RPMI7951 (cell line): ENCODE measurements at regions not wholly inside any gene's neighbourhood (a gene's known extent, or its start where the extent isn't known, plus 50 kb on each side); places are given as distances from the start of the nearest gene placed in this dataset.
"Not testable (repeated sequence)": the region's sequence is repeated elsewhere in the genome, so short reads cannot be mapped to it uniquely, and the experiment has no call there.

Experiments
- DNase-seq: peaks from one replicate; pipeline ENCODE4 v3.0.0-alpha.2; 2012; ENCODE audit warnings: low read depth

GRCh38 chr1:234799021-234799689 is 189.2 kb upstream of the IRF2BP2 start:
- DNase-seq: peak; percentile 10

GRCh38 chr1:234797216-234797615 is 187.2 kb upstream of the IRF2BP2 start:
- not testable (repeated sequence) for DNase-seq

DNA sequence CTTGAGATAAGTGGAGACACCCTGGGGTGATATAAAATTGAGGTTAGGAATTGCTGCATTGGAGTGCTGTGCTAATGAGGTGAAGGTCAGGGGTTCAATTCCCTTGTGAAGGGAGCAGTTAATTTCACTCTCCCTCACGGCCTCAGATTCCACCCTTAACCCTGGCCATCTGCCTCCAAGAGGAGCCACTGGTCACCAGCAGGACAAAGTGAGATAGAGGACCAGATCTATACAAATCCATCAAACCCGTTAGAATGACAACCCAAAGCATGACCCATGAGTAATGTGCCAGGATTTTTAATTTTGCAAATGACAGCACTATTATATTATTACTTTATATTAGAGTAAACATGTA is 186.4 kb upstream of the IRF2BP2 start:
- peak; percentile 44 for DNase-seq

- DNase-seq: peak; percentile 94
These were observed 185.9 kb upstream of the IRF2BP2 start for GRCh38 chr1:234795711-234796437.

GRCh38 chr1:234795007-234795406 is 185.0 kb upstream of the IRF2BP2 start:
- DNase-seq: not testable (repeated sequence)

DNA sequence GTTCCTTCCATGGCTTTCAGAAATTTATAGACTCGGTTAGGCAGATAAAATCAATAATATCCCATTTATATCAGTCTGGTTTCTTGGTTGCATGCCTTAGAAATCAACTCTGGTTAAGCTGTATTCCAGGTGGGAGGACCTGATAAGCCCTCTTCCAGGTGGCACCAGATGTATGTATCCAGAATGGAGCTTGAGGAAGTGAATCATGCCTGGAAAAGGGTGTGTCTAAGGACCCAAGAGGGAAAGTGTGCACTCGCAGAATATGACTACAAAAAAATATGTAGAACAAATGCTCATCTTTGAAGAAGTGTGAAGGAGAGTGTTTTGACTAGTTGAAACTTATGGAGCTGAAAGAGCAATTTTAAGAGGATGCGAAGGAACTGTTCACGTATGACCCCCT is 184.5 kb upstream of the IRF2BP2 start:
- not testable (repeated sequence) for DNase-seq

- not testable (repeated sequence) for DNase-seq
These were observed 183.9 kb upstream of the IRF2BP2 start for GRCh38 chr1:234793924-234794323.

- DNase-seq: not testable (repeated sequence)
These were observed 182.4 kb upstream of the IRF2BP2 start for GRCh38 chr1:234792221-234792864.

DNA sequence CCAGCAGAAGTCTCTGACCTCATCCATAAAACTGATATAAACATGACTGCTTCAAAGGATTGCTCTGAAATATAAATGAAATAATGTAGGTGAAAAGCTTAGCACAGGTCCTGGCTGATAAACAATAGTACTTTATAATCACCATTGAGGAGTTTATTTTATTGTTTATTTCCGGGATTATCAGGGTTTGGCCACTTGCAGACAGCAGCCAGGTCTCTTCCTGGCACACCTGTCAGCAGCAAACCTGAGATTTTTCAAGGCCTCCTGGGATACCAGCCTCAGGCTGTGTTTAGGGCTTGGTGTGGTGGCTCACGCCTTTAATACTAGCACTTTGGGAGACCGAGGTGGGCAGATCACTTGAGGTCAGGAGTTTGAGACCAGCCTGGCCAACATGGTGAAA is 181.6 kb upstream of the IRF2BP2 start:
- DNase-seq: not testable (repeated sequence)

GRCh38 chr1:234790333-234790732 is 180.4 kb upstream of the IRF2BP2 start:
- DNase-seq: not testable (repeated sequence)

DNA sequence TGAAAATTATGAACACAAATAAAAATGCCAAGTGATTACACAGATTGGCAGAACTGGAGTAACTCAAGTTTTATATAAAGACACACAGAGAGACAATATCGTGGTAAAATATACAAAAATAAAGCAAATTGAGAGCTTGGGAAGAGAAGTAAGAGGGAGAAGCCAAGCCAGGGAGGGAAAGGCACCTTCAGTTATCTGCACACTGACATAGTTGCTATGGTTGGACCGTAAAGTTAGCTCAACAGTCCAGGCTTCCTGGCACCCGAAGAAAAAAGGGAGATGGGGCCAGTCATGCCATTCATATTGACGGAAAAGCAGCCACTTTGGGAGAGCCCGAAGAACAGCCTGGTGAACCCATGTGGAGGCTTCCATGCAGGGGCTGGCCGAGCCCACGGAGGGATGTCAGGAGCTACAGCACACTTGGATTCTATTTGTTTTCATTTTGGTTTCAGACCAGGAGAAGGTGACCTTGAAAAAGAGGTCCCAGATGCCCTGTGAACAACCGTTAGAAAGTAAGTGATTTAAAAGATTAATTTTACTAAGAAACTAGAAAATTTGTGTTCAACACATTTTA is 177.1 kb upstream of the IRF2BP2 start:
- DNase-seq: not testable (repeated sequence)

GRCh38 chr1:234785922-234786321 is 175.9 kb upstream of the IRF2BP2 start:
- not testable (repeated sequence) for DNase-seq

GRCh38 chr1:234785471-234785919 is 175.5 kb upstream of the IRF2BP2 start:
- peak; percentile 72 for DNase-seq

GRCh38 chr1:234784108-234784507 is 174.1 kb upstream of the IRF2BP2 start:
- not testable (repeated sequence) for DNase-seq

- peak; percentile 28 for DNase-seq
These were observed 172.8 kb upstream of the IRF2BP2 start for GRCh38 chr1:234782791-234783190.

GRCh38 chr1:234782105-234782751 is 172.2 kb upstream of the IRF2BP2 start:
- DNase-seq: peak; percentile 34

DNA sequence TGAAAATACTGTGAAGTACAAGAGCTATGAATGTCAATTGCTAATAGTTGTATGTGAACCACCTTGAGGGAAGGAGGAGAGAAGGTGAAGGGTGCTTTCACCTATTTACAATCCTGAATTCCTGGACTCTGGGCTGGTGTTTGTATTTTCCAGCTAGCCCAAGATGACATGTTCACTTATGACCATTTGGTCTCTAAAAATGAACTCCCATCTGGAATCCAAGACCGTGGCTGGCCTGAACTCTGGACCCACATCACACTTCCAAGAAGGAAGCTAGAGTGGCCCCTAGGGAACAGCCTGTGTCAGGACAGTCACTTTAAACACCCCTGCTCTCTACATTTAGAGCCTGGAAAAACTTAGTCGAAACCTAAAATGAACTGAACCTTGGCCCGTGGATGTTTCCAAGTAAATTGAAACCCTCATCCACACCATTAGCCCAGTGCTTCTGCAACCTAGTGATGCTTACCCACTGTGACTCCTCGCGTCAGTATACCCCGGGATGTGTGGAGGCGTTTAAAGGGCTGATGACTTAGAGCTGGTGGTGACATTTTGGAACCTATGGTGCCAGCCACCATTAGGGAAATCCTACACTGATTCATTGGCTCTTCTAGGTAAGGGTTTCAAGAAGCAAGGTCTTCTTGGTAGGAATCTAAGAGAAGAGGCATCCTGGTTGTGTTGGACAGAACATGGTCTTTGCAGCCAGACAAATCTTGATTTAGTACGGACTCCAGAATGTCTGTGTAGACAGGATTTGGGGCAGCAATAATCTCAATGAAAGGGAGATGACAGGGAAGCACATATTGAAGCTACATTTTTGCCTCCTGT is 171.5 kb upstream of the IRF2BP2 start:
- no peak for DNase-seq

DNA sequence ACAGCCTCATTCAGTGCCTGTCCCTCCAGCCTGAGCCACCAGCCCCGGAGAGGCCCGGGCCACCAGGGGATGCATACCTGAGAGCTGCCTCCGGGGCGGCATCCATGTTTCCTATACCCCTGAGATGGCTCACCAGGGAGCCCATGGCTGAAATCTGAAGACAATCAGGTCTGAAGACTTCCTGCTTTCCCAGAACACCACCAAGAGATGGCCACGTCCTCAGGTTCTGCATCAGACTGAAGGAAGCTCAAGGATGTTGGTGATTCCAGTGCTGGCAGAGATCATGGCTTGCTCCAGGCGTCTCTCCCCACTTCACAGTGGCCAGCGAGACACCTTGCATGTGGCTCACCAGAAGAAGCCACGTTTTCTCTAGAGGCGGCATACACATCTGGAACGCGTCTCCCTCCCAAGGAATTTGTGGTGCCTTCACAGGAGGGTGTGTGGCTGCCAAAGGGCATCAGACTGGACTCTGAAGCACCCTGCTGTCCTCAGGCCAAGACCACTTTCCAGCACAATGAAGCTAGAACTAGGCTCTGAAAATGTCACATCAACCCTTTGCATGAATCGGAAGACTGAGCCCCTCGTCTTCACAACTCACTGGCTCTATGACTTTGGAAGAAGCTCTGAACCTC is 170.7 kb upstream of the IRF2BP2 start:
- DNase-seq: peak; percentile 15

- no peak for DNase-seq
These were observed 170.1 kb upstream of the IRF2BP2 start for GRCh38 chr1:234780112-234780511.

DNA sequence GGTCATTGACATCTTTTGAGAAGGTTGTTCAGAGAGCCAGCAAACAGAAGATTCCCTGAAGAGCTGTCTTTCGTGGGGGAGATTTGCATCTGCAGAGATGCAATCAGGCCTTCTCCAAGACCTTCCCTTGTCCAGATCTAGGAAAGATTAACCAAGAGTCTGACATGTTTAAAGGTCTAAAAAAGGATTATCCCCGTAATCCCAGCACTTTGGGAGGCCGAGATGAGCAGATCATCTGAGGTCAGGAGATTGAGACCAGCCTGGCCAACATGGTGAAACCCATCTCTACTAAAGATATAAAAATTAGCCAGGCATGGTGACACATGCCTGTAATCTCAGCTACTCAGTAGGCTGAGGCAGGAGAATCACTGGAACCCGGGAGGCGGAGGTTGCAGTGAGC is 169.6 kb upstream of the IRF2BP2 start:
- DNase-seq: not testable (repeated sequence)

DNA sequence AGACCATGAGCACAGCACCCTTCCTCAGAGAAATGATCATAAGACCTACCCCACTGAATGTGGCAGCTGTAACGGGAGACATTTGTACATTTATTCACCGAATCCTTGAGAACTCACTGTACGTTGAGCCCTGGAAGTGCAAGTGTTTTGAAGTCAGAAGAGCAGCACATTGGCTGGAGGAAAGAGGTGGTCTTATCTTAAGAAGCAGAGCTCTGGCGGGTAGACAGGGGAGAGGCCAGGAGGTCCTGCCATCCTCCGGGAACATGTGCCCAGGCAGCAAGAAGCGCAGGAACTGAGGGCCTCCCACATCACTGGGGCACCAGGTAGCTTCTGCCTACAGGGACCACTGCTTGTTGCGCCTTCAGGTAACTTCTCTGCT is 169.2 kb upstream of the IRF2BP2 start:
- DNase-seq: peak; percentile 9
